ENCODE measurements at regions not wholly inside any gene's neighbourhood (a gene's known extent, or its start where the extent isn't known, plus 50 kb on each side); places are given as distances from the start of the nearest gene placed in this dataset.

DNA sequence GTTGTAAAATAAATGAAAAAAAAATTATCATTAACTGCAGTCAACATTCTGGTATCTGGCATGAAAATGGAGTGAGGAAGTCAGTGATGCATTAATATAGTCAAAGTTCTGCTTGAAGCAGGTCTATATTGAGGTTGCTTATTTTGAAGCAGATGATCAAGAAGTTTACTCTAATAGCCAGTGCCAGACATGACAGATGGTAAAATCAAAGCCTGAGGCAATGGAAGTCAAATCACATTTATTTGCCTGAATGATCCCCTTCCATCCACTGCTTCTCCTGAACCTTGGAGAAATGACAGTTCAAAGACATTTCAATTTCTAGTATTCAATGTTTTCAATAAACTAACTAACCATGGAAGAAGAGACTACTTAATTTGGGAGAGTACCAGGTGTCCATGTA is 430.0 kb downstream of the FAM181B start:
- no peak for TF ChIP-seq TAF1 (IDR thresholded peaks at IDR 0.05; ENCODE audit: low read depth)
- TF ChIP-seq YY1 (IDR thresholded peaks at IDR 0.05; ENCODE audit: low read depth): no peak
- no peak for TF ChIP-seq MAX (IDR thresholded peaks at IDR 0.05)
- TF ChIP-seq EP300 (IDR thresholded peaks at IDR 0.05; ENCODE audit: borderline replicate concordance): no peak
- no peak for TF ChIP-seq RAD21 (IDR thresholded peaks at IDR 0.05; ENCODE audit: low read depth)
- TF ChIP-seq NFIC (IDR thresholded peaks at IDR 0.05): no peak
- TF ChIP-seq, protein P1, sequence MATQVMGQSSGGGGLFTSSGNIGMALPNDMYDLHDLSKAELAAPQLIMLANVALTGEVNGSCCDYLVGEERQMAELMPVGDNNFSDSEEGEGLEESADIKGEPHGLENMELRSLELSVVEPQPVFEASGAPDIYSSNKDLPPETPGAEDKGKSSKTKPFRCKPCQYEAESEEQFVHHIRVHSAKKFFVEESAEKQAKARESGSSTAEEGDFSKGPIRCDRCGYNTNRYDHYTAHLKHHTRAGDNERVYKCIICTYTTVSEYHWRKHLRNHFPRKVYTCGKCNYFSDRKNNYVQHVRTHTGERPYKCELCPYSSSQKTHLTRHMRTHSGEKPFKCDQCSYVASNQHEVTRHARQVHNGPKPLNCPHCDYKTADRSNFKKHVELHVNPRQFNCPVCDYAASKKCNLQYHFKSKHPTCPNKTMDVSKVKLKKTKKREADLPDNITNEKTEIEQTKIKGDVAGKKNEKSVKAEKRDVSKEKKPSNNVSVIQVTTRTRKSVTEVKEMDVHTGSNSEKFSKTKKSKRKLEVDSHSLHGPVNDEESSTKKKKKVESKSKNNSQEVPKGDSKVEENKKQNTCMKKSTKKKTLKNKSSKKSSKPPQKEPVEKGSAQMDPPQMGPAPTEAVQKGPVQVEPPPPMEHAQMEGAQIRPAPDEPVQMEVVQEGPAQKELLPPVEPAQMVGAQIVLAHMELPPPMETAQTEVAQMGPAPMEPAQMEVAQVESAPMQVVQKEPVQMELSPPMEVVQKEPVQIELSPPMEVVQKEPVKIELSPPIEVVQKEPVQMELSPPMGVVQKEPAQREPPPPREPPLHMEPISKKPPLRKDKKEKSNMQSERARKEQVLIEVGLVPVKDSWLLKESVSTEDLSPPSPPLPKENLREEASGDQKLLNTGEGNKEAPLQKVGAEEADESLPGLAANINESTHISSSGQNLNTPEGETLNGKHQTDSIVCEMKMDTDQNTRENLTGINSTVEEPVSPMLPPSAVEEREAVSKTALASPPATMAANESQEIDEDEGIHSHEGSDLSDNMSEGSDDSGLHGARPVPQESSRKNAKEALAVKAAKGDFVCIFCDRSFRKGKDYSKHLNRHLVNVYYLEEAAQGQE (IDR thresholded peaks at IDR 0.05; ENCODE audit: low read depth): no peak
- TF ChIP-seq FOXM1 (IDR thresholded peaks at IDR 0.05; ENCODE audit: borderline replicate concordance, low read depth): no peak
- no peak for TF ChIP-seq CEBPB (IDR thresholded peaks at IDR 0.05)
- TF ChIP-seq CREB1 (IDR thresholded peaks at IDR 0.05; ENCODE audit: low read depth): no peak
- no peak for TF ChIP-seq TCF12 (IDR thresholded peaks at IDR 0.05; ENCODE audit: low read depth)

Data from Ishikawa (cell line).